Mesothelial cell of epicardium (in vitro differentiated cells): ENCODE measurements at regions not wholly inside any gene's neighbourhood (a gene's known extent, or its start where the extent isn't known, plus 50 kb on each side); places are given as distances from the start of the nearest gene placed in this dataset.
A peak's percentile ranks its signal among the peaks of the same experiment; 100 is the strongest.

ENCODE experiments used
- DNase-seq, 2 experiments: peaks; one replicate each; pipeline ENCODE4 v3.0.0; 2021; ENCODE audit warnings: low spot score in 2 of 2; ENCODE audit not compliant: unreplicated experiment in 2 of 2
- H3K27ac Mint-ChIP-seq: 2 replicates; pipeline ENCODE4 v1.8.0; 2021; ENCODE audit warnings: mixed read lengths
- H3K27me3 Mint-ChIP-seq: 2 replicates; pipeline ENCODE4 v1.8.0; 2021; ENCODE audit warnings: low read depth, mixed read lengths
- H3K36me3 Mint-ChIP-seq: 2 replicates; pipeline ENCODE4 v1.8.0; 2021; ENCODE audit warnings: mixed read lengths
- H3K4me1 Mint-ChIP-seq: 2 replicates; pipeline ENCODE4 v1.8.0; 2021; ENCODE audit warnings: mixed read lengths
- H3K4me3 Mint-ChIP-seq: 2 replicates; pipeline ENCODE4 v1.8.0; 2021; ENCODE audit warnings: mild to moderate bottlenecking, moderate library complexity, mixed read lengths
- H3K9me3 Mint-ChIP-seq: 2 replicates; pipeline ENCODE4 v1.8.0; 2021; ENCODE audit warnings: mixed read lengths
- CTCF ChIP-seq: fragments of 200-600 bp; sonication (generic); IDR thresholded peaks from one replicate; pipeline ENCODE4 v1.5.0; 2021; ENCODE audit warnings: antibody characterized with exemption; ENCODE audit not compliant: unreplicated experiment

GRCh38 chr3:150260398-150260710 is 147.7 kb upstream of the TSC22D2 start:
- H3K27ac Mint-ChIP-seq = peak overlapping the region; percentile 2
- no peak overlapping the region for H3K4me3 Mint-ChIP-seq
- peaks cover 25% of the 10 kb centered on the region for H3K4me1 Mint-ChIP-seq
- H3K27me3 Mint-ChIP-seq = no peaks in the 10 kb centered on the region
- TF ChIP-seq CTCF = no peak
- no peak for DNase-seq
- peaks cover 3% of the 10 kb centered on the region for H3K9me3 Mint-ChIP-seq
- H3K36me3 Mint-ChIP-seq = peaks cover 1% of the 10 kb centered on the region

- Mint-ChIP-seq H3K4me3 (no peak overlapping the region), H3K4me1 (peaks cover 25% of the 10 kb centered on the region), H3K27ac (peak overlapping the region; percentile 2), H3K36me3 (peaks cover 1% of the 10 kb centered on the region), H3K27me3 (no peaks in the 10 kb centered on the region), H3K9me3 (peaks cover 3% of the 10 kb centered on the region)
- no peak for TF ChIP-seq CTCF
- no peak for DNase-seq
These were observed 148.3 kb upstream of the TSC22D2 start for GRCh38 chr3:150259526-150260397.

GRCh38 chr3:150256782-150257181 is 151.3 kb upstream of the TSC22D2 start:
- peaks cover 1% of the 10 kb centered on the region for H3K36me3 Mint-ChIP-seq
- H3K4me1 Mint-ChIP-seq = peaks cover 27% of the 10 kb centered on the region
- no peaks in the 10 kb centered on the region for H3K27me3 Mint-ChIP-seq
- H3K9me3 Mint-ChIP-seq = peaks cover 3% of the 10 kb centered on the region
- DNase-seq = no peak
- no peak overlapping the region for H3K4me3 Mint-ChIP-seq
- TF ChIP-seq CTCF = no peak
- H3K27ac Mint-ChIP-seq = no peak overlapping the region

- DNase-seq = no peak
- Mint-ChIP-seq H3K27ac (peak overlapping the region; percentile 48), H3K4me1 (peaks cover 28% of the 10 kb centered on the region), H3K4me3 (no peak overlapping the region), H3K27me3 (no peaks in the 10 kb centered on the region), H3K9me3 (peaks cover 3% of the 10 kb centered on the region), H3K36me3 (peaks cover 1% of the 10 kb centered on the region)
- no peak for TF ChIP-seq CTCF
These were observed 151.8 kb upstream of the TSC22D2 start for GRCh38 chr3:150256318-150256717.

- DNase-seq = no peak
- Mint-ChIP-seq H3K4me1 (peaks cover 28% of the 10 kb centered on the region), H3K27ac (peak overlapping the region; percentile 48), H3K36me3 (peaks cover 1% of the 10 kb centered on the region), H3K27me3 (no peaks in the 10 kb centered on the region), H3K4me3 (no peak overlapping the region), H3K9me3 (peaks cover 3% of the 10 kb centered on the region)
- TF ChIP-seq CTCF = no peak
These were observed 152.3 kb upstream of the TSC22D2 start for GRCh38 chr3:150255826-150256225.
